Ovary (tissue), 7 donors: ENCODE measurements at regions not wholly inside any gene's neighbourhood (a gene's known extent, or its start where the extent isn't known, plus 50 kb on each side); places are given as distances from the start of the nearest gene placed in this dataset.

Source experiments
- DNase-seq, 5 donors: peaks; one replicate each; pipeline ENCODE4 v3.0.0-alpha.2; 2019 to 2020
- H3K27ac ChIP-seq, 2 donors: fragments of 200-600 bp; one replicate each; pipeline versions ENCODE4 v1.5.1 to v1.8.0; 2019 to 2022
- H3K27me3 ChIP-seq: fragments of 200-600 bp; one replicate; pipeline ENCODE4 v1.8.0; 2022
- H3K36me3 ChIP-seq: fragments of 200-600 bp; sonication (generic); one replicate; pipeline ENCODE4 v1.5.1; 2019
- H3K4me1 ChIP-seq: one replicate; pipeline ENCODE4 v1.8.1; 2013; ENCODE audit warnings: mild to moderate bottlenecking, moderate library complexity; ENCODE audit not compliant: insufficient read depth
- H3K4me3 ChIP-seq: fragments of 200-600 bp; sonication (generic); one replicate; pipeline ENCODE4 v1.5.1; 2017
- H3K9me3 ChIP-seq, 2 donors: fragments of 200-600 bp in 1 of 2; sonication (generic) in 1 of 2; one replicate each; pipeline versions ENCODE4 v1.5.1 to v1.8.1; 2013 to 2019; ENCODE audit warnings: mild to moderate bottlenecking in 1 of 2, moderate library complexity in 1 of 2
- CTCF ChIP-seq, 3 donors: fragments of 450-650 bp in 2 of 3; fragments of 200-600 bp in 1 of 3; IDR thresholded peaks; one replicate each; pipeline versions ENCODE4 v1.5.1 to v1.8.0; 2016 to 2022; ENCODE audit warnings: antibody characterized with exemption in 3 of 3, mild to moderate bottlenecking in 1 of 3
- EP300 ChIP-seq: sonication (generic); formaldehyde crosslinking; IDR thresholded peaks from one replicate; pipeline ENCODE4 v1.6.1; 2017; ENCODE audit warnings: antibody characterized with exemption
- POLR2A ChIP-seq: fragments of 450-650 bp; IDR thresholded peaks from one replicate; pipeline ENCODE4 v1.6.1; 2017; ENCODE audit warnings: antibody characterized with exemption, mild to moderate bottlenecking, moderate library complexity
- WGBS, 3 donors: extraction: QIAGEN DNeasy Blood & Tissue Kit in 1 of 3; methylation state at CpG; one replicate each; pipeline versions ENCODE4 v1.1.5 to v1.1.7; 2013 to 2017; 5-methylcytosine and 5-hydroxymethylcytosine counted together
- intact Hi-C, 4 donors: fragments of 100-400 bp; cut with DNase I; formaldehyde crosslinking; loops; one replicate each; pipeline versions ENCODE4 v1.11.0 to v1.15.1; 2022 to 2023
- donor health status: DM: no; HTN: no; CAD: no; lungs with moderate emphysema.
- donor health status: DM: no; HTN: no; CAD: no.
- donor health status: Bipolar disorder and iron deficiency.
- donor health status: DM: no; HTN: no; CAD: no.
- donor health status: DM: yes; HTN: yes; CAD: no.

DNA sequence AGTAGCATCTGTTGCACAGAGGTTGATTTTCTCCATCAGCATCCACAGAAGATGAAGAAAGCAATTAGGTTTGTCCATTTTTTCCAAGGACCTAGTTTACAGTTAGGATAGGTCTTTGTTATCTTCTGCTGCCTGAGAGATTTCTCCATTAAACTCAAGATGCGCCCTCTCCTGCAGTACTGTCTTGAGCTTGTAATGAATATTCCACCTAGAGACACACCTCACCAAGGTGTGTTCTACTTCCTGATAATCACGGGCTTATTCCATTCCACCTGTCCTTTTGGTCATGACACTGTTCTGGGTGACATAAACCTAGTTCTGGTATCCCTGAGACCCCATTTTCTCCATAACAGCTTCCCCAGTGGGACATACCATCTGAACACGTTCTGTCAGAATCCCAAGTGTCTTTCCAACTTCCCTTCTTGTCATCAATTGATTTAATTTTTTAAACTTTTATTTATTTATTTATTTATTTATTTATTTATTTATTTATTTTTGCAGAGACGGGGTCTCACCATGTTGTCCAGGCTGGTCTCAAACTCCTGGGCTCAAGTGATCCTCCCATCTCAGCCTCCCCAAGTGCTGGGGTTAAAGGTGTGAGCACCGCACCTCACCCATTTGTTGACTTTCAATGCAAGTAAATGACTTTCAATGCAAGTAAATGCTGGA, 75.6 kb upstream of the HS3ST5 start:
- H3K4me1 ChIP-seq: no peaks in the 10 kb centered on the region
- H3K36me3 ChIP-seq: no peaks in the 10 kb centered on the region
- no peak for DNase-seq
- no peaks in the 10 kb centered on the region for H3K9me3 ChIP-seq
- TF ChIP-seq CTCF (IDR thresholded peaks at IDR 0.05): no peak
- TF ChIP-seq POLR2A: no peak
- no peak for TF ChIP-seq EP300
- no peak overlapping the region for H3K4me3 ChIP-seq
- WGBS, 3 donors: 93 to 94% (median 93%) methylated on average over 5 of the region's 5 CpGs
- no peak overlapping the region for H3K27ac ChIP-seq
- no peaks in the 10 kb centered on the region for H3K27me3 ChIP-seq
- intact Hi-C loops: no loop called here

GRCh38 chr6:114407426-114408035, 64.7 kb upstream of the HS3ST5 start:
- intact Hi-C loops: no loop called here
- 49 to 61% (median 54%) methylated on average over 6 of the region's 6 CpGs for WGBS, 3 donors
- Histone ChIP-seq H3K9me3 (no peaks in the 10 kb centered on the region), H3K27me3 (no peaks in the 10 kb centered on the region), H3K4me3 (no peak overlapping the region), H3K36me3 (no peaks in the 10 kb centered on the region), H3K4me1 (no peaks in the 10 kb centered on the region), H3K27ac (no peak overlapping the region)
- no peak for DNase-seq
- TF ChIP-seq CTCF (IDR thresholded peaks at IDR 0.05) (no peak), POLR2A (no peak), EP300 (no peak)

DNA sequence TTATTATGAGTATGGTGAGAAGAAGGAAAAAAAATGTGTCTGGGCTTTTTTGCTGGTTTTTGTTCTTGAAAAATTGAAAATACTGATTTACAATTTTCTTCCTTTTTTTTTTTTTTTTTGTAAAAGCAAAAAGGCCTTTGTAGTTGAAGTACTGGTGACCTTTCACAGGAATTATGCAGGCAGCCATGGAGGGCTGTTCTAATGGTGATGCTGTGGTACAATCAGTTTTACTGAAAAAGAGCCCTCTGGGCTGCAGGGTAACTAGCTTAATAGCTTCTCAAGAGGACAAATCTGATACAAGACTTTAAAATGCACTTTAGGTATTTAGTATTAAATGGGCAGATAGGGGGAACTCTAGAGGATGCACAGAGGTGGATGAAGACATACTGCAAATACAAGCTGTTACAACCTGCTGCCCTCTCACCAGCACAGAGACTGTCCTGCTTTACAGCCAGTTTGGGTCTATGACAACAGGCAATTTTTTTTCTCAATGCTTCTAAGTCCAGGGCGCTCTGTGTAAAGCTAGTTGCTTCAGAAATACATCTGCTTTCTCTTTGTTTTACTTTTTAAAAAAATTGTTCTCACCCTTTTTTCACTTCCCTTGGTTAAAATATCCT, 61.6 kb upstream of the HS3ST5 start:
- Histone ChIP-seq H3K4me1 (no peaks in the 10 kb centered on the region), H3K27ac (no peak overlapping the region), H3K27me3 (no peaks in the 10 kb centered on the region), H3K36me3 (no peaks in the 10 kb centered on the region), H3K9me3 (no peaks in the 10 kb centered on the region), H3K4me3 (no peak overlapping the region)
- DNase-seq: no peak
- TF ChIP-seq EP300: no peak
- 88 to 92% (median 89%) methylated on average over 1 of the region's 1 CpG for WGBS, 3 donors
- intact Hi-C loops: no loop called here

- intact Hi-C loops: no loop called here
Observed at GRCh38 chr6:114403858-114404257, 61.0 kb upstream of the HS3ST5 start.

More at GRCh38 chr6:114403858-114404257, 61.0 kb upstream of the HS3ST5 start:
- Histone ChIP-seq H3K4me3 (no peak overlapping the region), H3K27ac (no peak overlapping the region), H3K36me3 (no peaks in the 10 kb centered on the region), H3K4me1 (no peaks in the 10 kb centered on the region), H3K9me3 (no peaks in the 10 kb centered on the region), H3K27me3 (no peaks in the 10 kb centered on the region)
- no peak for DNase-seq
- TF ChIP-seq CTCF (IDR thresholded peaks at IDR 0.05): no peak
- no peak for TF ChIP-seq POLR2A
- WGBS, 3 donors: 64 to 82% (median 81%) methylated on average over 1 of the region's 1 CpG
